HL-60 (cell line): ENCODE measurements at regions not wholly inside any gene's neighbourhood (a gene's known extent, or its start where the extent isn't known, plus 50 kb on each side); places are given as distances from the start of the nearest gene placed in this dataset.

Source experiments
- CTCF ChIP-seq: IDR thresholded peaks from one replicate; pipeline ENCODE4 v1.5.1; 2011; ENCODE audit warnings: low read length, control low read depth, inconsistent platforms; ENCODE audit not compliant: insufficient read depth
- REST ChIP-seq: IDR thresholded peaks from 2 replicates; pipeline ENCODE4 v1.6.1; 2012; ENCODE audit warnings: low read depth; ENCODE audit not compliant: insufficient replicate concordance

- no peak for TF ChIP-seq CTCF
- TF ChIP-seq REST, result no peak
Measured at GRCh38 chr15:31523027-31523654, 196.5 kb downstream of the KLF13 start.
